ENCODE measurements at regions not wholly inside any gene's neighbourhood (a gene's known extent, or its start where the extent isn't known, plus 50 kb on each side); places are given as distances from the start of the nearest gene placed in this dataset.

DNA sequence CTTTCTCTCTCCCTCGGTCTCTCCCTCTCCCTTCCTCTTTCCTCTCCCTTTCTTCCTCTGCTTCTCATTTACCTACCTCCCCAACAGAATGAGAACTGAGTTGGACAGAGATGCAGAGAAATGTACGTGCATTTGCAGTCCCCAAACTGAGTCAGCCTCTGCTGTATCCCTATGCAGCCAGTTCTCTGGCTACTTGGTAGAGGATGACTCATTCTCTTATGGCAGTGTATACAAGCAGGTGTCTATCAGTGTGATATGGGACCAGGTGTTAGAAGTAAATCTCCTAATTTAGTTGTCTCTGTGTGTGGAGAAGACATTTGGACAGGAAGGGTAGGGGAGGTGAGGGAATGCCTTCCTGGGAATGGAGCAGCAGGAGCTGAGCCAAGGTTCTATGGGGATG, 470.8 kb downstream of the CD109 start:
- POLR2A ChIA-PET (ENCODE audit: low non-redundant PET): no interaction called here
- CTCF ChIA-PET: no interaction called here
- TF ChIP-seq, protein P1, sequence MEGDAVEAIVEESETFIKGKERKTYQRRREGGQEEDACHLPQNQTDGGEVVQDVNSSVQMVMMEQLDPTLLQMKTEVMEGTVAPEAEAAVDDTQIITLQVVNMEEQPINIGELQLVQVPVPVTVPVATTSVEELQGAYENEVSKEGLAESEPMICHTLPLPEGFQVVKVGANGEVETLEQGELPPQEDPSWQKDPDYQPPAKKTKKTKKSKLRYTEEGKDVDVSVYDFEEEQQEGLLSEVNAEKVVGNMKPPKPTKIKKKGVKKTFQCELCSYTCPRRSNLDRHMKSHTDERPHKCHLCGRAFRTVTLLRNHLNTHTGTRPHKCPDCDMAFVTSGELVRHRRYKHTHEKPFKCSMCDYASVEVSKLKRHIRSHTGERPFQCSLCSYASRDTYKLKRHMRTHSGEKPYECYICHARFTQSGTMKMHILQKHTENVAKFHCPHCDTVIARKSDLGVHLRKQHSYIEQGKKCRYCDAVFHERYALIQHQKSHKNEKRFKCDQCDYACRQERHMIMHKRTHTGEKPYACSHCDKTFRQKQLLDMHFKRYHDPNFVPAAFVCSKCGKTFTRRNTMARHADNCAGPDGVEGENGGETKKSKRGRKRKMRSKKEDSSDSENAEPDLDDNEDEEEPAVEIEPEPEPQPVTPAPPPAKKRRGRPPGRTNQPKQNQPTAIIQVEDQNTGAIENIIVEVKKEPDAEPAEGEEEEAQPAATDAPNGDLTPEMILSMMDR (conservative IDR thresholded peaks at IDR 0.05; ENCODE audit: low read depth): no peak
- DNase-seq (ENCODE audit: low spot score): no peak
- H3K27ac ChIP-seq: no peak overlapping the region

GRCh38 chr6:74161380-74161779, 465.4 kb downstream of the CD109 start:
- ChIA-PET CTCF (no interaction called here), POLR2A (ENCODE audit: low non-redundant PET) (no interaction called here)
- H3K27ac ChIP-seq: no peak overlapping the region
- DNase-seq (ENCODE audit: low spot score): no peak
- TF ChIP-seq, protein P1 (conservative IDR thresholded peaks at IDR 0.05; ENCODE audit: low read depth): no peak

GRCh38 chr6:74152096-74152675, 456.2 kb downstream of the CD109 start:
- H3K27ac ChIP-seq: no peak overlapping the region
- POLR2A ChIA-PET (ENCODE audit: low non-redundant PET): no interaction called here
- TF ChIP-seq, protein P1 (conservative IDR thresholded peaks at IDR 0.05; ENCODE audit: low read depth): no peak
- no peak for DNase-seq (ENCODE audit: low spot score)
- CTCF ChIA-PET: interaction anchor here (0.6 kb wide), 1 partner anchor 28 kb away, joined by 4 read pairs; no protein-coding TSS in a partner anchor

DNA sequence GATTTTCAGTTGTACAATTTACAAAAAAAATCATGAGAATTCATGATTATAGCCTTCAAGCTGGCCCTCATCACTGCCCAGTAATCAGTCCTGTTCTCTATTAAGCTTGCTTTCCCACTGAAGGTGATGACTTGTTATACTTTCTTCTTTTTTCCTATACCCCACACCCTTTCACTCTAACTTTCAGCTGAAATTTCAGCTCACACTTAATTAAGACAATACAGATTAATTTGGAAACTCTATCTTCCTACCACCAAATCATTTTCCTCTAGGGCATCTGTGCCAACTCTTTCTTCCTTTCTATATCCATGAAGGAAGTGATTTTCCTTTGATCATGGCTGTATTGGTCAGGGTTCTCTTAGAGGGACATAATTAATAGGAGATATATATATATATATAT, 449.9 kb downstream of the CD109 start:
- ChIA-PET POLR2A (ENCODE audit: low non-redundant PET) (no interaction called here), CTCF (interaction anchor here (0.5 kb wide), 1 partner anchor 208 kb away, joined by 3 read pairs; no protein-coding TSS in a partner anchor)
- DNase-seq (ENCODE audit: low spot score): no peak
- TF ChIP-seq, protein P1 (conservative IDR thresholded peaks at IDR 0.05; ENCODE audit: low read depth): no peak
- no peak overlapping the region for H3K27ac ChIP-seq

GRCh38 chr6:74137911-74138310, 441.9 kb downstream of the CD109 start:
- no peak overlapping the region for H3K27ac ChIP-seq
- TF ChIP-seq, protein P1 (conservative IDR thresholded peaks at IDR 0.05; ENCODE audit: low read depth): no peak
- POLR2A ChIA-PET (ENCODE audit: low non-redundant PET): no interaction called here
- CTCF ChIA-PET: no interaction called here
- no peak for DNase-seq (ENCODE audit: low spot score)

DNA sequence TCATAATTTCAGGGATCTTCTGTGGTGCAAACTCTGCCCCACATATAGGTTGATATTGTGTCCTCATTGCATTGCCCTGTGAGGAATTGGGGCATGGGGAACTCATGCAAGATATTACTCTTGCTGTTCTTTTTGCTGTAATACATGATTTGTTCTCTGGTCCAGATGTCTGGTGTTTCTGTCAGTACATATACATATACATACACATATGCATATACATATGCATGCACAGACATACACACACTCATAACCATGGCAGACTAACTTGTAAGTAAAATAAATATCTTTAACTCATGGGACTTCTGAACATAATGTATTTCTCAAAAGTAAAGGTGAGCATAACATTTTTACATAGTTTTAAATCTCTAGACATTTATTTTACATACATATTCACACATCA, 438.3 kb downstream of the CD109 start:
- POLR2A ChIA-PET (ENCODE audit: low non-redundant PET): no interaction called here

More for the DNA sequence above, 438.3 kb downstream of the CD109 start:
- no peak overlapping the region for H3K27ac ChIP-seq
- TF ChIP-seq, protein P1 (conservative IDR thresholded peaks at IDR 0.05; ENCODE audit: low read depth): no peak
- no peak for DNase-seq (ENCODE audit: low spot score)
- CTCF ChIA-PET: interaction anchor here (0.7 kb wide), 1 partner anchor 260 kb away, joined by 3 read pairs; no protein-coding TSS in a partner anchor
